ENCODE measurements at regions not wholly inside any gene's neighbourhood (a gene's known extent, or its start where the extent isn't known, plus 50 kb on each side); places are given as distances from the start of the nearest gene placed in this dataset.

DNA sequence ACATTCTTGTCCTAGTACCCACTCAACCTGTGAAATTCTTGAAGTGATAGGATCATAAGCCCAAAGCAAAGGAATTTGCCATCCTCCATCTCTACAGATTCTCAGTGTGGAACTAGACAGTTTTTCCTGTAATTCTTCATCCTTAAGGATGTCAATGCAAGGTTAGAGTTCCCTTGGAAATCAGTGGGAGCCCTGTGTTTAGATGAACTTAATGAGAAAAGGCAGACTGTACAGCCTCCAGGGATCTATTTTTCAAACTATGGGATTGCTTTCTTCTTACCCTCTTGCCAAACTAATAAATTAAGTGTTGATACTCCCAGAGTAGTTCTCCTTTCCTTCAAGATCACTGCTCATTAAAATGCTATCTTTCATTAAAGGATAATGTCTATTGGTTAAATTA lies 78.1 kb upstream of the OLFM3 start:
- no peak for DNase-seq (ENCODE audit: low spot score)
- no peak for FAIRE-seq

DNA sequence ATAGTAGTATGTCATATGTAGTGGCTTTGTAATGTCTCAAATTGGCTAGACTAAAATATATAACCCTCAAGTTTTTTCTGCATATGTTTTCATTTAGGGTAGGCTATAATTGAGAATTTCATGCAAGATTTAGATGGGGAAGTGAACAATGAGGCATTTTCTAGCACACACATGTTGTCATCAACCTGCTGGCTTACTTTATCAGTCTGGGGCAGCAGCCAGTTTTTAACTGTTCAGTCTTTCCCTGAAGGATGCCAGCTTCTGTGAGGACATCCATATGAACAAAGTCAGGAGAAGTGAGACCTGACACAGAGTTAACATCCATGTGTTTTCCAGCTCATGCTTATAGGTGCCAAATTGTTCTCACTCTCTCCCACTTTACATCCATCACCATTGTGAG lies 74.7 kb upstream of the OLFM3 start:
- DNase-seq (ENCODE audit: low spot score) (no peak), FAIRE-seq (no peak)

DNA sequence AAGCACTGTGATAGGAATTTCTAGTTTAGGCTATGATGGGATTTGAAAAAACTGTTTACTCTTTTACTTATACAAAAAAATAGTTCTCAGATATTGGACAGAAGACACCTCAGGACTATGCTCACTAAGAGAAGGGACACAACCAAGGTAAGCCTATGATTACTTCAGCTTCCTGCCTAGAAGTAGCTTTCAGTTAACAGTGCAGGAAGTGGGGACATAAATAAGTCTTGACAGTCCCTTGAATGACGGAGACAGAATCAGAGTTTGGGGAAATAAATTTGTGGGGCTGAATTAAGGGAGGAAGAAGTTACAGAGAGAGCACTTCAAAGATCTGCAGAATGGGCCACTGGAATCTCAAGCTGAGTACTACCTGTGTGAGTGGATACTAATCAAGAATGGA lies 53.8 kb upstream of the OLFM3 start:
- DNase-seq (ENCODE audit: low spot score) (no peak), FAIRE-seq (no peak)

DNA sequence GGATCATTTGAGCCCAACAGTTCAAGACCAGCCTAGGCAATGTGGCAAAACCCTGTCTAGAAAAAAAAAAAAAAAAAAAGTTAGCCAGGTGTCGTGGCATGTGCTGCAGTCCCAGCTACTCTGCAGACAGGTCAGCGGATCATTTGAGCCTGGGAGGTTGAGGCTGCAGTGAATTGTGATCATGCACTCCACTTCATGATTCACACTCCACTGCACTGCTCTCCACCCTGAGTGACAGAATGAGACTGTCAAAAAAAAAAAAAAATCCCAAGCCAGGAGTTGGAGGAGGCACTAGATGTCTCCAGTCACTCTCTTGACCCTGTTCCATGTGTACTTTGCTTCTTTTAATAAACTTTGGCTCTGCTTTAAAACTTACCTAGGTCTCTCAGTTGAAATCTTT lies 51.0 kb upstream of the OLFM3 start:
- DNase-seq (ENCODE audit: low spot score) (no peak), FAIRE-seq (no peak)

Data from RCC 7860 (cell line).